Coronary artery (tissue), 2 donors: ENCODE measurements at regions not wholly inside any gene's neighbourhood (a gene's known extent, or its start where the extent isn't known, plus 50 kb on each side); places are given as distances from the start of the nearest gene placed in this dataset.

Experiments
- DNase-seq: peaks from one replicate; pipeline ENCODE4 v3.0.0-alpha.2; 2017; ENCODE audit warnings: low spot score
- H3K27ac ChIP-seq, 2 donors: fragments of 200-600 bp; sonication (generic); one replicate each; pipeline ENCODE4 v1.5.1; 2016 to 2019
- H3K4me3 ChIP-seq: fragments of 200-600 bp; sonication (generic); 2 replicates; pipeline ENCODE4 v1.5.1; 2016; ENCODE audit warnings: mild to moderate bottlenecking, moderate library complexity
- TF ChIP-seq, protein P1 (sequence below): fragments of 200-600 bp; sonication (generic); IDR thresholded peaks from one replicate; pipeline ENCODE4 v1.5.1; 2019; ENCODE audit warnings: antibody characterized with exemption

DNA sequence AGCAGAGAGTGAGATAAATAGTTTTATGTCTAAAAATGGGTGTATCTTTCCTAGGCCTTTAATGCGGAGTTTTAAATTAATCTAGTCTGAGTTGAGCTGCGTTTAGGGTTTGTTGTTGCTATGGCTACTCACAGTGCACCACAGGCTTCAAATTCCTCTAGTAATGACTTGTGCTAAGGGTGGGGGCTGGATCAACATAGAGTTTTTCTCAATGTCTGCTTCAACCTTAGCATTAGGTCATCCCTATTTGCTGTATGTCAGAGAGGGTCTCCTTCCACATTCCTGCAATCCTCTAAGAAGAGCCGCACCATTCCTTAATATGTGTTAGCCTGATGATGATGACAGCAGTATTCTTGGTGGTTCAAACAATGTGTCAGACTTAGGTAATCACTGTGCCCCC lies 465.6 kb upstream of the KIF2A start:
- Histone ChIP-seq H3K27ac (no peak overlapping the region), H3K4me3 (no peak overlapping the region)
- TF ChIP-seq, protein P1, sequence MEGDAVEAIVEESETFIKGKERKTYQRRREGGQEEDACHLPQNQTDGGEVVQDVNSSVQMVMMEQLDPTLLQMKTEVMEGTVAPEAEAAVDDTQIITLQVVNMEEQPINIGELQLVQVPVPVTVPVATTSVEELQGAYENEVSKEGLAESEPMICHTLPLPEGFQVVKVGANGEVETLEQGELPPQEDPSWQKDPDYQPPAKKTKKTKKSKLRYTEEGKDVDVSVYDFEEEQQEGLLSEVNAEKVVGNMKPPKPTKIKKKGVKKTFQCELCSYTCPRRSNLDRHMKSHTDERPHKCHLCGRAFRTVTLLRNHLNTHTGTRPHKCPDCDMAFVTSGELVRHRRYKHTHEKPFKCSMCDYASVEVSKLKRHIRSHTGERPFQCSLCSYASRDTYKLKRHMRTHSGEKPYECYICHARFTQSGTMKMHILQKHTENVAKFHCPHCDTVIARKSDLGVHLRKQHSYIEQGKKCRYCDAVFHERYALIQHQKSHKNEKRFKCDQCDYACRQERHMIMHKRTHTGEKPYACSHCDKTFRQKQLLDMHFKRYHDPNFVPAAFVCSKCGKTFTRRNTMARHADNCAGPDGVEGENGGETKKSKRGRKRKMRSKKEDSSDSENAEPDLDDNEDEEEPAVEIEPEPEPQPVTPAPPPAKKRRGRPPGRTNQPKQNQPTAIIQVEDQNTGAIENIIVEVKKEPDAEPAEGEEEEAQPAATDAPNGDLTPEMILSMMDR, result no peak
- no peak for DNase-seq

DNA sequence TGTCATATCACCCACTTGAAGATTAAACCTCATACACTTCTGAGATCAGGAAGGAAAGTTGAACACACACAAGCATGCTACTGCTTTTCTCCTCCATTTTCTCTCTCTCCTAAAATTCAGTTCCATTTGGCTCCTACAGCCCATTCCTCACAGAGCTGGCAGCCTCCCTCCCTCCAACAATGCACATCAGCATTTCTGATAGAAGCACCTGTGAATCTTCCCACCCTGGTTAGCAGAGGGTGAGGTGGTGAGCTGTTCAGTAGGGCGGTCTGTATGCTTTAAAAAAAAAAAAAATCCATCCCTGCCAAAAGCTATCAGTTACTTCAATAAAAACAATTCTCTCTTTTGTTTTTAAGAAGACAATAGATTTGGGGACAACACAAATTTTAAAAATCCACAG lies 463.2 kb upstream of the KIF2A start:
- Histone ChIP-seq H3K4me3 (no peak overlapping the region), H3K27ac (no peak overlapping the region)
- TF ChIP-seq, protein P1, result no peak
- no peak for DNase-seq

DNA sequence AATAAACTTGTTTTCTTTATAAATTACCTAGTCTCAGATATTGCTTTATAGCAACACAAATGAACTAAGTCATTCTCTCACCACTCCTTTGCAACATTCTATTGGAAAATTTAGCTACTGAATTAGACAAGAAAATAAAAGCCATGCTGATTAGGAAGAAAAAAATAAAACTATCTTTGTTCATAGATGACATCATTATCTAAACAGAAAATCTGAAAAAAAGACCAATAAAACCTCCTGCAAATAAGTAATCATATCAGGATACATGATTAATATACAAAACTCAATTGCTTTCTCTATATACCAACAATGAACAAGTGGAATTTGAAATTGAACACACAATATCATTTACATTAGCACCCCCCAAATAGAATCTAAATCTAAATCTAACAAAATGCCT lies 455.3 kb upstream of the KIF2A start:
- no peak for DNase-seq
- TF ChIP-seq, protein P1, result no peak
- H3K4me3 ChIP-seq, result no peak overlapping the region
- no peak overlapping the region for H3K27ac ChIP-seq

DNA sequence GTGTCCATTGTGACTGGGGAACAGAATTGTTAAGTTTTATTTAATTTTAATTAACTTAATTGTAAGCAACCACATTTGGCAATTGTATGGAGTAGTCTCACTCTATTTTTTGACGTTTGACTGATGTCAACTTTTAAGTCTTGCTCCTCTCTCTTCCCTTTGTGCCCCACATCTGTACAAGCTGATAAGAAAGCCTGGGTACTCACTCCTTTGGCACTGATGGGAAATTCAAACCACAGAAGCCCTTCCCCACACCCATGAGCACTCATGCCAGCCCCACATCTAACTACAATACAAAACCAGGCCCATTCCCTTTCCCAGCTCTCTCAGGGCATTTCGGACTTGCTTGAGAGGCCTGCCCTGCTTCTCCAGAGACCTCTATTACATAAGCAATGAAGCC lies 451.5 kb upstream of the KIF2A start:
- Histone ChIP-seq H3K27ac (no peak overlapping the region), H3K4me3 (no peak overlapping the region)
- TF ChIP-seq, protein P1, result no peak
- DNase-seq, result no peak

DNA sequence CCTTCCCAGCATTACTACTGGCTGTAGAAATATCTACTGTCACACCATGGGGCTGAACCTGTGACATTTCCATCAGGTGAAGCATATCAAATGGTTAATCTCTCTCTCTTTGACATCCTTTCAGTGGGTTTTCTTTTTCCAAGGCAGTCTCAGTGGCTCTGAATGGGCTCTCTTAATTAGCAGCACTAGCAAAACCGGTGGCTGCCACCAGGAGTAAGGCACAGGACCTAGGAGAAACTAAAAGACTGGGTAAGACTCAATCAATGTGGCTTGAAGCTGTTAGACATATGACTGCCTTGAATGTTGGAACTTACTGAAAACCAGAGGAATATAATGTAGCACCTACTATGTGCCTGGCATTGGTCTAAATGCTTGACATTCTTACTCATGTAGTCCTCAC lies 445.0 kb upstream of the KIF2A start:
- no peak for DNase-seq
- H3K27ac ChIP-seq, result no peak overlapping the region
- TF ChIP-seq, protein P1, result no peak

DNA sequence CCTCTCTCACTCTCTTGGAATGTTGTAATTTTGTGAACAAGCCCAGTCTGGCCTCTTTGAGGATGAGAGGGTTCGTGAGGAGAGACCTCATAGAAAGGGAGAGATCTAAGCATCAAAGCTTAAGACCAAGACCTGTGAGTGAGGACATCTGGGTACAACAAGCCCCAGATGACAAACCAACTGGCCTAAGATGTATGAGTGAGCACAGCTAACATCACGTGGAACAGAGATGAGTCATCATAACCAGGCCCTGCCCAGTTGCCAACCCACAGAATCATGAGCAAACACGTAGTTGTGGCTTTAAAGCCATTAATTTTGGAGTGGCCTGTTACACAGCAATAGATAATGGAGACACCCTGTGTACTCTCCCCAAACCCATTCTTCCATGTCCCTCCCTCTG lies 439.1 kb upstream of the KIF2A start:
- TF ChIP-seq, protein P1, result no peak
- no peak for DNase-seq
- no peak overlapping the region for H3K27ac ChIP-seq

More for the DNA sequence above, 445.0 kb upstream of the KIF2A start:
- no peak overlapping the region for H3K4me3 ChIP-seq

DNA sequence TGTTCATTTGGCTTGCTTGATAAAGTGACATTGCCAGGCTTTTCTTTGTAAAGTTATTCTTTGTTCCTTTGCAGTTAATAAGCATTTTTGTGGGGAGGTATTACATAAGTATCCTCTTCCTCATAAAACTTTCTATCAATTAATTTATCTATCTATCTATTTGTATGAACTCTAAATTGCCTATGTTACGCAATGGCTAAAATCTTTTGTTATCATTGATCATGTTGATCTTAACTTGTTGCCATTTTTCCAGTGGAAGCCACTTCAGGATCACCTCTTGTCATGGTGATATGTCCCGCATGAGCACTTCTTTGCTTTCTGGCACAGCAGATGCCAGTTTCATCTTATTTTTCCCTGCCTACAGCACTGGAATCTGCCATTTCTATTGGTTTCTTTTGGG lies 436.7 kb upstream of the KIF2A start:
- DNase-seq, result no peak
- H3K4me3 ChIP-seq, result no peak overlapping the region
- H3K27ac ChIP-seq, result no peak overlapping the region
- TF ChIP-seq, protein P1, result no peak

More for the DNA sequence above, 439.1 kb upstream of the KIF2A start:
- H3K4me3 ChIP-seq, result no peak overlapping the region
